ENCODE measurements at regions not wholly inside any gene's neighbourhood (a gene's known extent, or its start where the extent isn't known, plus 50 kb on each side); places are given as distances from the start of the nearest gene placed in this dataset.
A peak's percentile ranks its signal among the peaks of the same experiment; 100 is the strongest.

DNA sequence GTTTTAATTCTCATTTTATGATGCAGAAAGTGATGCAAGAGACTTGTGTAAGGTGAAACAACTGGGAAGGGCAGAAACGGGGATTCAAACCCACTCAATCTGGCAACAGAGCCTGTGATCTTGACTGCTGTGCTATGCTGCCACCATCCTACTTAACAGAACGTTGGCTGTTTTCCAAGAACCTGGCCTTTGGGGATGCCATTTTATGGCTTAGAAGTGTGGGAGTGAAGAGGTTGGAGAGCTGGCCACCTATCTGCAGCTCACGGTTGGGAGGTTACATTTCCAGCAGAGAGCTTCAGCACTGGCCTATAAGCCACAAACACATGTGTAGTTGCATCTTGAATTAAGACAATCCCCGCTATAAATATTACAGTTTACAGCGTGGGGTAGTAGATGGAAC, 235.3 kb downstream of the PRDM2 start:
- no peaks in the 10 kb centered on the region for H3K36me3 Mint-ChIP-seq (ENCODE audit: low read depth)

GRCh38 chr1:13941315-13941714, 241.3 kb downstream of the PRDM2 start:
- Mint-ChIP-seq H3K4me3 (no peak overlapping the region), H3K36me3 (ENCODE audit: low read depth) (no peaks in the 10 kb centered on the region), H3K9me3 (peaks cover 9% of the 10 kb centered on the region), H3K27ac (no peak overlapping the region), H3K27me3 (ENCODE audit: low read depth) (no peaks in the 10 kb centered on the region), H3K4me1 (ENCODE audit: low read depth) (no peaks in the 10 kb centered on the region)
- no peak for DNase-seq (ENCODE audit: low spot score)

More for the DNA sequence above, 235.3 kb downstream of the PRDM2 start:
- Mint-ChIP-seq H3K4me1 (ENCODE audit: low read depth) (no peaks in the 10 kb centered on the region), H3K27ac (no peak overlapping the region), H3K27me3 (ENCODE audit: low read depth) (no peaks in the 10 kb centered on the region), H3K9me3 (no peaks in the 10 kb centered on the region), H3K4me3 (no peak overlapping the region)
- no peak for DNase-seq (ENCODE audit: low spot score)

DNA sequence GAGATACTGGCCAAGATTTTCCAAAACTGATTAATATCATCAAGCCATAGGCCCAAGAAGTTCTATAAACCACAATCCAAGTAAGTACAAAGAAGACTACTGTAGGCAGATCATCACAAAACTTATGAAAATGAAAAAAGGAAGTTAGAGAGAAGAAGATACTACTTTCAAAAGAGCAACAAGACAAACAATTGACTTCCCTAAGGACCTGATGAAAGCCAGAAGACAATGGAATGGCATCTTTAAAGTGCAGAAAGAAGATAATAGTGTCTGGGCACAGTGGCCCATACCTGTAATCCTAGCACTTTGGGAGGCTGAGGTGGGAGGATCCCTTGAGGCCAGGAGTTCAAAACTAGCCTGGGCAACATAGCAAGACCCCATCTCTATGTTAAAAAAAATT, 243.1 kb downstream of the PRDM2 start:
- H3K4me1 Mint-ChIP-seq (ENCODE audit: low read depth): no peaks in the 10 kb centered on the region
- H3K27ac Mint-ChIP-seq: no peak overlapping the region
- no peak overlapping the region for H3K4me3 Mint-ChIP-seq
- peaks cover 9% of the 10 kb centered on the region for H3K9me3 Mint-ChIP-seq
- no peaks in the 10 kb centered on the region for H3K36me3 Mint-ChIP-seq (ENCODE audit: low read depth)
- no peaks in the 10 kb centered on the region for H3K27me3 Mint-ChIP-seq (ENCODE audit: low read depth)
- DNase-seq (ENCODE audit: low spot score): no peak

GRCh38 chr1:13945856-13946255, 245.9 kb downstream of the PRDM2 start:
- peaks cover 9% of the 10 kb centered on the region for H3K9me3 Mint-ChIP-seq
- H3K27me3 Mint-ChIP-seq (ENCODE audit: low read depth): no peaks in the 10 kb centered on the region
- DNase-seq (ENCODE audit: low spot score): no peak
- no peaks in the 10 kb centered on the region for H3K36me3 Mint-ChIP-seq (ENCODE audit: low read depth)
- H3K4me1 Mint-ChIP-seq (ENCODE audit: low read depth): no peaks in the 10 kb centered on the region
- no peak overlapping the region for H3K27ac Mint-ChIP-seq
- H3K4me3 Mint-ChIP-seq: no peak overlapping the region

DNA sequence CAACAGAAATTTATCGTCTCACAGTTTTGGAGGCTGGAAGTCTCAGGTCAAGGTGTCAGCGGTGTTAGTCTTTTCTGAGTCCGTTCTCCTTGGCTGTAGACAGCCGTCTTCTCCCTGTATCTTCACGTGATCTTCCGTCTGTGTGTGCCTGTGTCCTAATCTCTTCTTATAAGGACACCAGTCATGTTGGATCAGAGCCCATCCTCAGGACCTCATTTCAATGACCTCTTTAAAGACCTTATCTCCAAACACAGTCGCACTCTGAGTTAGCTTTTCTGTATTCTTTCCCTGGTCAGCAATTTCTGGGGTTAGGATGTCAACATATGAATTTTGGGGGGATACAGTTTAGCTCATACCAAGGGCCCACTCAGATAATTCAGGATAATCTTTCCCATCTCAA, 247.7 kb downstream of the PRDM2 start:
- Mint-ChIP-seq H3K4me3 (no peak overlapping the region), H3K27ac (no peak overlapping the region), H3K27me3 (ENCODE audit: low read depth) (no peaks in the 10 kb centered on the region), H3K36me3 (ENCODE audit: low read depth) (no peaks in the 10 kb centered on the region), H3K4me1 (ENCODE audit: low read depth) (no peaks in the 10 kb centered on the region), H3K9me3 (peaks cover 4% of the 10 kb centered on the region)
- DNase-seq (ENCODE audit: low spot score): no peak

DNA sequence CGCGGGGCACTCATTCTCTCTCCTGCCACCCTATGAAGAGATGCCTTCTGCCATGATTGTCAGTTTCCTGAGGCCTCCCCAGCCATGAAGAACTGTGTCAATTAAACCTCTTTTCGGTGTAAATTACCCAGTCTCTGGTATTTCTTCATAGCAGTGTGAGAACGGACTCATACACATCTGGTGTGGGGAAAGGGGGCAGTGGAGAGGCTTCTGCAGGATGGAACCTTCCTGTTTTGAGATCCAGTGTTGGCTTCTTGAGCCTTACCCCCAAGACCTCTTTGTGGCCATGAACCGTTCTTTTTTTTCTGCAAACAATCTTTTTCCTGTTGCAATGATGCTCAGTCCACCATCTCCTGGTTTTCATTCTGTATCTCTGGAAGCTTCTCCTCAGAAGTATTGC, 248.4 kb downstream of the PRDM2 start:
- no peak overlapping the region for H3K4me3 Mint-ChIP-seq
- no peaks in the 10 kb centered on the region for H3K27me3 Mint-ChIP-seq (ENCODE audit: low read depth)
- H3K36me3 Mint-ChIP-seq (ENCODE audit: low read depth): no peaks in the 10 kb centered on the region
- no peak for DNase-seq (ENCODE audit: low spot score)
- H3K4me1 Mint-ChIP-seq (ENCODE audit: low read depth): no peaks in the 10 kb centered on the region
- no peaks in the 10 kb centered on the region for H3K9me3 Mint-ChIP-seq
- H3K27ac Mint-ChIP-seq: no peak overlapping the region

DNA sequence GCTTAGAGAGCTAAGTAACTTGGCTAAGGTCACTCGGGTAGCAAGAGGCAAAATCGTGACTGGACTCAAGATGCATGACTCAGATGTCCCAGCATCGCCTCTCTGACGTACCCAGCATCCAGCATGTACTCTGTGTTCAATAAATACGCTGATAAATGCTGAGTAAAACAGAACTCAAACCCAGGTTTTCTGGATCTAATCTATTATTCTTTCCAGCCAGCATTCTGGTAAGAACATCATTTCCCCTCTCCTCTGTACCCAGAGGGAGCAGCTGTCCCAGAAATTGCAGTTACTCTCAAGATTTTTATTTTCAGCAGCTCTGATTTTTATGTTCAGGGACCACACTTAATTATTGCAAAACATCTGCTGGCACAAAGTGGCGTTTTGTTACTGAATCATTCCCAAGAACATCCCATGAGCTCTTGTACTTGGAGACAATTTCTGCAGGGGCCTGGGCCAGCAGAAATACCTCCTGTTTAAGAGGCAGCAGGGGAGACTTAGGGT, 249.0 kb downstream of the PRDM2 start:
- H3K9me3 Mint-ChIP-seq: no peaks in the 10 kb centered on the region
- H3K27me3 Mint-ChIP-seq (ENCODE audit: low read depth): no peaks in the 10 kb centered on the region
- H3K4me3 Mint-ChIP-seq: no peak overlapping the region
- no peaks in the 10 kb centered on the region for H3K36me3 Mint-ChIP-seq (ENCODE audit: low read depth)
- no peaks in the 10 kb centered on the region for H3K4me1 Mint-ChIP-seq (ENCODE audit: low read depth)
- no peak overlapping the region for H3K27ac Mint-ChIP-seq
- no peak for DNase-seq (ENCODE audit: low spot score)

GRCh38 chr1:13949546-13949945, 249.6 kb downstream of the PRDM2 start:
- no peaks in the 10 kb centered on the region for H3K27me3 Mint-ChIP-seq (ENCODE audit: low read depth)
- H3K4me1 Mint-ChIP-seq (ENCODE audit: low read depth): no peaks in the 10 kb centered on the region
- H3K36me3 Mint-ChIP-seq (ENCODE audit: low read depth): no peaks in the 10 kb centered on the region
- no peak overlapping the region for H3K27ac Mint-ChIP-seq
- no peak for DNase-seq (ENCODE audit: low spot score)
- H3K9me3 Mint-ChIP-seq: no peaks in the 10 kb centered on the region
- H3K4me3 Mint-ChIP-seq: no peak overlapping the region

DNA sequence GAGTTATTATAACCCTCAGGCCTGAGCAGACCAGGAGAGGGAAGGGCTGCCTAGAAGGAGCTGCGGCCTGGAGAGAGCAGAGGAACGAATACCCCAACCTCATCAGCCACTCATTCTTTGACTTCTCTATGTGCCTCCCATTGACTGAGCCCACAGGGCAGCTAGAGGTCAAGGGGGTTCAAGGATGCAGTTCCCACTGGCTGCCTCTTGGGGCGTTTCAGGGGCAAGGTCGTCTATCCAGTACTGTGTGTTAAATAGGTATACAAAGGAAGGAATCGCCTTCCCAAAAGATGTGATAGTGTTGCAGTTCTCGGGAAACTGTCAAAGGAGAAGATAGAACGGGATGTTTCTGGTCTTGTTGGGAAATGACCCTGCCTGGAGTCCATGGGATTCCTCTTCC, 250.6 kb downstream of the PRDM2 start:
- H3K9me3 Mint-ChIP-seq: no peaks in the 10 kb centered on the region
- no peak overlapping the region for H3K27ac Mint-ChIP-seq
- no peak for DNase-seq (ENCODE audit: low spot score)
- no peak overlapping the region for H3K4me3 Mint-ChIP-seq
- H3K27me3 Mint-ChIP-seq (ENCODE audit: low read depth): peaks cover under 1% of the 10 kb centered on the region
- no peaks in the 10 kb centered on the region for H3K4me1 Mint-ChIP-seq (ENCODE audit: low read depth)
- H3K36me3 Mint-ChIP-seq (ENCODE audit: low read depth): no peaks in the 10 kb centered on the region

DNA sequence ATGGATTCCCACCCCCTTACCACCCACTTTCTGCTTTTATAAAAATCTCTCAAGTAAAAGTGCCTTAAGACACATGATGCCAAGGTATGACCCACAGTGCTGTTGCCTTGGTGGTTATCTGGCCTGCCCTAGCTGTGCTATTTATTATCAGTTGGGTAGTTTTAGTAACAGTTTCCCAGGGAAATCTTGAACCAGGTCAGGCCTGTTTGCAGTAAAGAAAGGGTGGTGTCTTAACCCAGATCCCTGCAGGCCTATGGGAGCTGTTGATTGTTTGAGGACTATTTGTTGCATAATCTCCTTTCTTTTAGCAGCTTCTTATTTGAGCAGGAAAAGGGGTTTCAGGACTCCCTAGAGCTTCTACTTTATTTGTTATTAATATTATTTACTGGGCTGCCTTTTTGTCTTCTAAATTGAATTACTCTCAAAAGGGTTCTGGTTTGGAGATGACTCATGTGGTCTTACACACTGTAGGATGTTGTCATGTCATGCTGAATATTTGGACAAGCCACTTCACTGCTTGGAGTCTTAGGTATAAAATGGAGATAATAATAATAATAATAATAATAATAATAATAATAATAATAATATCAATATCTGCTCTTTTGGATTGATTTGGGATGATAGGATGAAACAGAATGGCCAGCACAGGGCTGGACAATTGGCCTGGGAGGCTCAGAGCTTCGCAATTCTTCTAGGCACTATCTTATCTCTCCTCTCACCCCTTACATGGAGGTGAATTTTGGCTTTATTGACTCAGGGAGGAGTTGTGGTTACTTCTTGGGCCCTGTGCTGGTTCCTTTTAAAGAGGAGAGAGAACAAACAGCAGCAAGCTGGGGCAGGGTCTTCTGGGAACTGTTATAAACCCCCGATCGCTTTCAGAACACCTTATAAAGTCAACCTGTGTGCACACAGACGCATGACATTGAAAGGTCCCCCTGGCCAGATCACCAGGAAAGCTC, 252.1 kb downstream of the PRDM2 start:
- Mint-ChIP-seq H3K27me3 (ENCODE audit: low read depth) (peaks cover 2% of the 10 kb centered on the region), H3K9me3 (no peaks in the 10 kb centered on the region), H3K4me1 (ENCODE audit: low read depth) (no peaks in the 10 kb centered on the region), H3K36me3 (ENCODE audit: low read depth) (no peaks in the 10 kb centered on the region), H3K27ac (no peak overlapping the region), H3K4me3 (no peak overlapping the region)
- no peak for DNase-seq (ENCODE audit: low spot score)

GRCh38 chr1:13952985-13953384, 253.0 kb downstream of the PRDM2 start:
- Mint-ChIP-seq H3K27me3 (ENCODE audit: low read depth) (peaks cover 2% of the 10 kb centered on the region), H3K27ac (no peak overlapping the region), H3K4me3 (no peak overlapping the region), H3K4me1 (ENCODE audit: low read depth) (no peaks in the 10 kb centered on the region), H3K9me3 (no peaks in the 10 kb centered on the region), H3K36me3 (ENCODE audit: low read depth) (no peaks in the 10 kb centered on the region)
- no peak for DNase-seq (ENCODE audit: low spot score)

DNA sequence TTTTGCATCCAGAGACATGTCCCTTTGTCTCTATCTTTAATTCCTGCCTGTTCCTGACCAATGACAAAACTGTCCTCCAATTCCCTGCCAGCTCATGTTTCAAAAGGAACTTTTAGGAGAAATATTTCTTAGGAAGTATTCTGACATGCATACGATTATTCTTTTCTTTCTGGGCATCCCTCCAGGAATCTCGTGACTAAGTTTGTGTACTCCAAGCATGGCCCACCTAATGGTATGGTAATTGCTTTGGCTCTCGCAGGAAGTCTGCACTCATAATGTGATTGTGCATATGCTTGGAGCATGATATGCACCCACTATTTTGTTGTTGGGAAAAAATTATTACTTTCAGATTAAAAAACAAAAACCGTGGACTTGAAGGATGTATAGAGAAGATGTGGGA, 256.4 kb downstream of the PRDM2 start:
- Mint-ChIP-seq H3K9me3 (no peaks in the 10 kb centered on the region), H3K4me1 (ENCODE audit: low read depth) (no peaks in the 10 kb centered on the region)

GRCh38 chr1:13960375-13960987, 260.5 kb downstream of the PRDM2 start:
- Mint-ChIP-seq H3K27ac (no peak overlapping the region), H3K27me3 (ENCODE audit: low read depth) (peaks cover 5% of the 10 kb centered on the region)

More for the DNA sequence above, 256.4 kb downstream of the PRDM2 start:
- Mint-ChIP-seq H3K27me3 (ENCODE audit: low read depth) (peaks cover 2% of the 10 kb centered on the region), H3K27ac (no peak overlapping the region), H3K36me3 (ENCODE audit: low read depth) (no peaks in the 10 kb centered on the region), H3K4me3 (no peak overlapping the region)
- no peak for DNase-seq (ENCODE audit: low spot score)

DNA sequence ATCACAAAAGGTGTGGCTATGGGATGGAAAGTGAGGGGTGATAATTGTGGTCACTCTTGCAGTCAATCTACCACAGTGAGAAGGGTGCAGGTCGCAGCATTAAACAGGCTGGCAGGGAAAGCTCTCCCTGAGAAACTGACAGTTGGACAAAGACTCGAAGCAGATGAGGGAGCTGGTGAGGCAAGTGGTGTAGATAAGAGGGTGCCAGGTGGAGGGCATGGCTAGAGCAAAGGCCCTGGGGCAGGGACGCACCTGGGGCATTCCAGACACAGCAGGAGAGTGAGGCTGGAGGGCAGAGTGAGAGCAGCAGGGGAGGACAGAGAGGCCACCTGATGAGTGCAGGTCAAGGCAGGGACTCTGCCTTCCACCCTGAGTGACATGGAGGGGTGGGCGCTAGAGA, 264.8 kb downstream of the PRDM2 start:
- Mint-ChIP-seq H3K4me1 (ENCODE audit: low read depth) (no peaks in the 10 kb centered on the region), H3K9me3 (no peaks in the 10 kb centered on the region), H3K27me3 (ENCODE audit: low read depth) (peaks cover 3% of the 10 kb centered on the region), H3K4me3 (no peak overlapping the region), H3K36me3 (ENCODE audit: low read depth) (no peaks in the 10 kb centered on the region), H3K27ac (no peak overlapping the region)
- DNase-seq (ENCODE audit: low spot score): no peak

More at GRCh38 chr1:13960375-13960987, 260.5 kb downstream of the PRDM2 start:
- Mint-ChIP-seq H3K9me3 (no peaks in the 10 kb centered on the region), H3K36me3 (ENCODE audit: low read depth) (no peaks in the 10 kb centered on the region), H3K4me3 (no peak overlapping the region), H3K4me1 (ENCODE audit: low read depth) (no peaks in the 10 kb centered on the region)
- DNase-seq (ENCODE audit: low spot score): peak; percentile 25
